H1 (cell line): ENCODE measurements at regions not wholly inside any gene's neighbourhood (a gene's known extent, or its start where the extent isn't known, plus 50 kb on each side); places are given as distances from the start of the nearest gene placed in this dataset.

ENCODE experiments used
- CTCF ChIA-PET: fragments of 300-600 bp; sonication (Branson Sonifier 250); formaldehyde crosslinking; loops from one replicate; lab custom pipeline; 2021; ENCODE audit not compliant: partially characterized antibody; lab: Charles Lee
- POLR2A ChIA-PET: fragments of 300-600 bp; sonication (Branson Sonifier 250); formaldehyde crosslinking; loops from one replicate; lab custom pipeline; 2021; ENCODE audit warnings: inconsistent platforms; ENCODE audit not compliant: partially characterized antibody; lab: Charles Lee
- DNase-seq, 2 experiments: peaks; one replicate each; pipeline versions ENCODE4 v3.0.0 to v3.0.0-alpha.2; 2010 to 2022; ENCODE audit warnings: low spot score in 2 of 2, low read depth in 1 of 2, mixed read lengths in 1 of 2
- FAIRE-seq: peaks from 2 replicates; lab custom pipeline; 2011; peaks lifted over from hg19 to GRCh38; lab: Jason Lieb, UNC
- H2AFZ ChIP-seq: 2 replicates; pipeline ENCODE4 v1.8.1; 2012; ENCODE audit warnings: low read length, inconsistent platforms
- H2AK5ac ChIP-seq: 2 replicates; pipeline ENCODE4 v1.6.1; 2013; ENCODE audit warnings: low read depth, low read length
- H2BK120ac ChIP-seq: replicated peaks from 2 replicates; pipeline ENCODE3; 2013; ENCODE audit warnings: low read depth, low read length, inconsistent platforms
- H2BK12ac ChIP-seq: 2 replicates; pipeline ENCODE4 v1.6.1; 2013; ENCODE audit warnings: low read depth, low read length
- H2BK15ac ChIP-seq: 2 replicates; pipeline ENCODE4 v1.6.1; 2013; ENCODE audit warnings: low read length
- H2BK20ac ChIP-seq: 2 replicates; pipeline ENCODE4 v1.6.1; 2013; ENCODE audit warnings: low read length
- H2BK5ac ChIP-seq: 2 replicates; pipeline ENCODE4 v1.6.1; 2013; ENCODE audit warnings: low read depth, low read length
- H3K14ac ChIP-seq: 2 replicates; pipeline ENCODE4 v1.6.1; 2013; ENCODE audit warnings: inconsistent platforms; ENCODE audit not compliant: insufficient read length
- H3K18ac ChIP-seq: 2 replicates; pipeline ENCODE4 v1.6.1; 2013; ENCODE audit warnings: low read length; ENCODE audit errors: extremely low read depth
- H3K23ac ChIP-seq: 2 replicates; pipeline ENCODE4 v1.6.1; 2013; ENCODE audit warnings: inconsistent platforms; ENCODE audit not compliant: insufficient read length
- H3K23me2 ChIP-seq: 2 replicates; pipeline ENCODE4 v1.6.1; 2013; ENCODE audit warnings: low read depth, low read length
- H3K27ac ChIP-seq: 2 replicates; pipeline ENCODE4 v1.6.1; 2011; ENCODE audit warnings: low read depth, low read length, inconsistent platforms
- H3K27me3 ChIP-seq, 4 experiments: replicated peaks in 1 of 4; 1 replicate in 1 of 4; 2 replicates in 3 of 4; pipeline versions ENCODE4 v1.6.1 to v1.8.1; 2011 to 2013; ENCODE audit warnings: low read length in 3 of 4, mild to moderate bottlenecking in 3 of 4, inconsistent platforms in 2 of 4, mixed read lengths in 2 of 4, moderate library complexity in 1 of 4; ENCODE audit not compliant: control insufficient read depth in 3 of 4, insufficient read depth in 3 of 4; ENCODE audit errors: extremely low read depth in 1 of 4
- H3K36me3 ChIP-seq, 4 experiments: 2 replicates each; pipeline versions ENCODE4 v1.6.1 to v1.8.1; 2011 to 2013; ENCODE audit warnings: mild to moderate bottlenecking in 4 of 4, low read length in 3 of 4, moderate library complexity in 2 of 4, control low read depth in 1 of 4, inconsistent platforms in 1 of 4; ENCODE audit not compliant: insufficient read depth in 4 of 4, control insufficient read depth in 2 of 4
- H3K4ac ChIP-seq: replicated peaks from 2 replicates; pipeline ENCODE3; 2013; ENCODE audit warnings: low read length, low read depth, mixed read lengths, inconsistent platforms; ENCODE audit not compliant: insufficient read length
- H3K4me1 ChIP-seq, 4 experiments: replicated peaks in 1 of 4; 1 replicate in 1 of 4; 2 replicates in 3 of 4; pipeline versions ENCODE4 v1.6.1 to v1.8.1; 2011 to 2013; ENCODE audit warnings: low read length in 3 of 4, inconsistent platforms in 2 of 4, mixed read lengths in 1 of 4; ENCODE audit not compliant: insufficient read depth in 4 of 4, control insufficient read depth in 3 of 4
- H3K4me2 ChIP-seq, 2 experiments: 2 replicates each; pipeline versions ENCODE4 v1.6.1 to v1.8.1; 2011 to 2013; ENCODE audit warnings: low read depth in 2 of 2, low read length in 2 of 2, control low read depth in 1 of 2, inconsistent platforms in 1 of 2, mild to moderate bottlenecking in 1 of 2; ENCODE audit not compliant: insufficient read depth in 1 of 2
- H3K4me3 ChIP-seq, 4 experiments: fragments of 200-600, 300-600 bp in 1 of 4; sonication (generic), shearing (Covaris generic), sonication (Bioruptor Twin) in 1 of 4; 2 replicates each; pipeline versions ENCODE4 v1.5.1 to v1.8.1; 2011 to 2016; ENCODE audit warnings: low read length in 4 of 4, low read depth in 3 of 4, control low read depth in 2 of 4, inconsistent platforms in 2 of 4, mild to moderate bottlenecking in 2 of 4, mixed read lengths in 1 of 4, moderate library complexity in 1 of 4; ENCODE audit not compliant: insufficient read depth in 2 of 4; ENCODE audit errors: extremely low read depth in 1 of 4
- H3K56ac ChIP-seq: replicated peaks from 2 replicates; pipeline ENCODE3; 2013; ENCODE audit warnings: low read depth, mild to moderate bottlenecking, mixed read lengths, low read length, inconsistent platforms; ENCODE audit not compliant: insufficient read length
- H3K79me1 ChIP-seq: 2 replicates; pipeline ENCODE4 v1.6.1; 2013; ENCODE audit warnings: low read depth, low read length, control low read depth
- H3K79me2 ChIP-seq, 2 experiments: 2 replicates each; pipeline versions ENCODE4 v1.6.1 to v1.8.1; 2012 to 2013; ENCODE audit warnings: low read length in 2 of 2, mild to moderate bottlenecking in 2 of 2, inconsistent platforms in 1 of 2; ENCODE audit not compliant: insufficient read depth in 2 of 2, control insufficient read depth in 1 of 2
- H3K9ac ChIP-seq, 4 experiments: replicated peaks in 1 of 4; 1 replicate in 1 of 4; 2 replicates in 3 of 4; pipeline versions ENCODE4 v1.6.1 to v1.8.1; 2011 to 2013; ENCODE audit warnings: low read depth in 3 of 4, low read length in 3 of 4, control low read depth in 2 of 4, mild to moderate bottlenecking in 2 of 4, moderate library complexity in 2 of 4, inconsistent platforms in 1 of 4; ENCODE audit errors: extremely low read depth in 1 of 4
- H3K9me3 ChIP-seq, 2 experiments: 2 replicates each; pipeline versions ENCODE4 v1.6.1 to v1.8.1; 2012 to 2013; ENCODE audit warnings: mild to moderate bottlenecking in 2 of 2, moderate library complexity in 2 of 2, control low read depth in 1 of 2, inconsistent platforms in 1 of 2, low read depth in 1 of 2, low read length in 1 of 2, mixed read lengths in 1 of 2; ENCODE audit not compliant: insufficient read depth in 2 of 2
- H4K20me1 ChIP-seq, 2 experiments: replicated peaks in 1 of 2; 2 replicates each; pipeline versions ENCODE3 to v1.8.1; 2011 to 2013; ENCODE audit warnings: inconsistent platforms in 2 of 2, low read length in 2 of 2, mild to moderate bottlenecking in 1 of 2; ENCODE audit not compliant: insufficient read depth in 2 of 2, control insufficient read depth in 1 of 2
- H4K5ac ChIP-seq: 2 replicates; pipeline ENCODE4 v1.6.1; 2013; ENCODE audit warnings: low read length, low read depth, mixed read lengths, inconsistent platforms; ENCODE audit not compliant: insufficient read length
- H4K8ac ChIP-seq: 2 replicates; pipeline ENCODE4 v1.8.0; 2013; ENCODE audit warnings: mild to moderate bottlenecking, moderate library complexity, low read length, inconsistent platforms; ENCODE audit not compliant: insufficient read depth; ENCODE audit errors: extremely low read depth
- H4K91ac ChIP-seq: replicated peaks from 2 replicates; pipeline ENCODE3; 2013; ENCODE audit warnings: low read length, mixed read lengths, inconsistent platforms; ENCODE audit not compliant: insufficient read length
- CEBPB ChIP-seq: IDR thresholded peaks from 2 replicates; pipeline ENCODE4 v1.6.1; 2012; ENCODE audit warnings: low read depth, low read length
- MAFK ChIP-seq: IDR thresholded peaks from 2 replicates; pipeline ENCODE4 v1.6.1; 2012; ENCODE audit warnings: low read depth, mild to moderate bottlenecking, improper control_type of control experiment, low read length
- NRF1 ChIP-seq: IDR thresholded peaks from 2 replicates; pipeline ENCODE4 v1.6.1; 2011; ENCODE audit warnings: mild to moderate bottlenecking, low read depth, low read length, improper control_type of control experiment
- ZNF274 ChIP-seq: IDR thresholded peaks from 2 replicates; pipeline ENCODE4 v1.7.0; 2012; ENCODE audit warnings: low read length, borderline replicate concordance; ENCODE audit errors: extremely low read depth
- WGBS, 2 experiments: shearing (Covaris generic) in 1 of 2; methylation state at CpG; one replicate each; pipeline versions ENCODE4 v1.1.6 to v1.1.7; 2013 to 2015; ENCODE audit warnings: low lambda C conversion rate in 2 of 2, mixed read lengths in 2 of 2, inconsistent platforms in 1 of 2, low coverage in 1 of 2, missing lambda C conversion rate in 1 of 2; ENCODE audit not compliant: insufficient replicate concordance in 2 of 2, insufficient coverage in 1 of 2, insufficient read length in 1 of 2; ENCODE audit errors: extremely low coverage in 1 of 2, missing lambda C conversion rate in 1 of 2; 5-methylcytosine and 5-hydroxymethylcytosine counted together

- H2AFZ ChIP-seq = no peak overlapping the region
- H2AK5ac ChIP-seq = no peak overlapping the region
- WGBS, 2 experiments = 90% methylated on average over 4 of the region's 4 CpGs; no CpG with 5 or more reads in 1 of the 2 experiments
- H3K4ac ChIP-seq = no peak overlapping the region
- TF ChIP-seq NRF1 = no peak
- no peak for TF ChIP-seq ZNF274
- no peak for TF ChIP-seq MAFK
- TF ChIP-seq CEBPB = peak; percentile 74; the same call in 1 of the 2 replicates
- H3K23ac ChIP-seq = no peak overlapping the region
- no peaks in the 10 kb centered on the region for H3K79me2 ChIP-seq
- no peak overlapping the region for H2BK120ac ChIP-seq
- no peak overlapping the region for H4K8ac ChIP-seq
- no peaks in the 10 kb centered on the region for H3K27me3 ChIP-seq
- no peaks in the 10 kb centered on the region; the same call in 1 of the 2 replicates for H3K23me2 ChIP-seq
- FAIRE-seq (no peak), DNase-seq (no peak)
- H3K56ac ChIP-seq = no peak overlapping the region
- H3K27ac ChIP-seq = no peak overlapping the region
- no peaks in the 10 kb centered on the region for H3K9me3 ChIP-seq
- H3K4me3 ChIP-seq = no peak overlapping the region
- no peaks in the 10 kb centered on the region for H3K4me1 ChIP-seq
- H4K20me1 ChIP-seq = no peaks in the 10 kb centered on the region
- no peak overlapping the region for H4K5ac ChIP-seq
- ChIA-PET CTCF (interaction anchor here (1.7 kb wide), 1 partner anchor 9 kb away, joined by 4 read pairs; no protein-coding TSS in a partner anchor), POLR2A (no interaction called here)
- no peaks in the 10 kb centered on the region for H3K79me1 ChIP-seq
- H2BK15ac ChIP-seq = no peak overlapping the region
- no peak overlapping the region for H4K91ac ChIP-seq
- H3K18ac ChIP-seq = no peak overlapping the region
- H3K4me2 ChIP-seq = no peak overlapping the region
- H2BK20ac ChIP-seq = no peak overlapping the region
- no peak overlapping the region for H2BK12ac ChIP-seq
- no peak overlapping the region for H2BK5ac ChIP-seq
- H3K9ac ChIP-seq = no peak overlapping the region
- no peak overlapping the region for H3K14ac ChIP-seq
- no peaks in the 10 kb centered on the region for H3K36me3 ChIP-seq
These were observed 154.6 kb upstream of the NYAP2 start for GRCh38 chr2:225244933-225245332.
